Liver (tissue), 3 donors: ENCODE measurements at regions not wholly inside any gene's neighbourhood (a gene's known extent, or its start where the extent isn't known, plus 50 kb on each side); places are given as distances from the start of the nearest gene placed in this dataset.
"Not testable (repeated sequence)": the region's sequence is repeated elsewhere in the genome, so short reads cannot be mapped to it uniquely, and the experiment has no call there.

Source experiments
- EGR1 ChIP-seq, 2 donors: IDR thresholded peaks; 2 replicates each; pipeline ENCODE4 v1.6.1; 2016 to 2018; ENCODE audit warnings: antibody characterized with exemption in 2 of 2, low read depth in 2 of 2
- RAD21 ChIP-seq, 2 donors: IDR thresholded peaks; 2 replicates each; pipeline ENCODE4 v1.6.1; 2016; ENCODE audit warnings: antibody characterized with exemption in 2 of 2, mild to moderate bottlenecking in 2 of 2
- RXRA ChIP-seq, 2 donors: IDR thresholded peaks; 2 replicates each; pipeline ENCODE4 v1.6.1; 2017 to 2018; ENCODE audit warnings: antibody characterized with exemption in 2 of 2, mild to moderate bottlenecking in 1 of 2
- SP1 ChIP-seq: IDR thresholded peaks from 2 replicates; pipeline ENCODE4 v1.6.1; 2018; ENCODE audit warnings: antibody characterized with exemption, mild to moderate bottlenecking
- TAF1 ChIP-seq: conservative IDR thresholded peaks from 2 replicates; pipeline ENCODE4 v1.6.1; 2016; ENCODE audit warnings: antibody characterized with exemption, mild to moderate bottlenecking
- YY1 ChIP-seq: IDR thresholded peaks from 2 replicates; pipeline ENCODE4 v1.6.1; 2016; ENCODE audit warnings: antibody characterized with exemption, mild to moderate bottlenecking
- TF ChIP-seq, protein P1 (sequence below): fragments of 150-350 bp; IDR thresholded peaks from 2 replicates; pipeline ENCODE4 v1.5.1; 2017; ENCODE audit warnings: improper control_type of control experiment, low read depth, low read length; ENCODE audit not compliant: missing input control
- TF ChIP-seq, protein P2 (sequence below): IDR thresholded peaks from 2 replicates; pipeline ENCODE4 v1.6.1; 2016; ENCODE audit warnings: antibody characterized with exemption, mild to moderate bottlenecking
- TF ChIP-seq, protein P3 (sequence below): IDR thresholded peaks from 2 replicates; pipeline ENCODE4 v1.6.1; 2016; ENCODE audit warnings: antibody characterized with exemption
- donor health status: healthy.
- donor health status: healthy.

DNA sequence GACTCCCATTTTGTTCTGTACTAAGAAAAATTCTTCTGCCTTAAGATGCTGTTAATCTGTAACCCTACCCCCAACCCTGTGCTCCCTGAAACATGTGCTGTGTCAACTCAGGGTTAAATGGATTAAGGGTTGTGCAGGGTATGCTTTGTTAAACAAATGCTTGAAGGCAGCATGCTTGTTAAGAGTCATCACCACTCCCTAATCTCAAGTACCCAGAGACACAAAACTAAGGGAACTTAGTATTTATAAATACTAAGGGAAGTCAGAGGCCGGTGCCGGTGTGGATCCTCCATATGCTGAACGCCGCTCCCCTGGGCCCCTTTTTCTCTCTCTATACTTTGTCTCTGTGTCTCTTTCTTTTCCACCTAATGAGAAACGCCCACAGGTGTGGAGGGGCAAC lies 593.2 kb upstream of the HTR2C start:
- TF ChIP-seq TAF1; SP1; YY1; RAD21 (IDR thresholded peaks at IDR 0.05); RXRA (IDR thresholded peaks at IDR 0.05); EGR1 (IDR thresholded peaks at IDR 0.05; ENCODE audit: low read depth in 2 of 2): not testable (repeated sequence)
- TF ChIP-seq, protein P1, sequence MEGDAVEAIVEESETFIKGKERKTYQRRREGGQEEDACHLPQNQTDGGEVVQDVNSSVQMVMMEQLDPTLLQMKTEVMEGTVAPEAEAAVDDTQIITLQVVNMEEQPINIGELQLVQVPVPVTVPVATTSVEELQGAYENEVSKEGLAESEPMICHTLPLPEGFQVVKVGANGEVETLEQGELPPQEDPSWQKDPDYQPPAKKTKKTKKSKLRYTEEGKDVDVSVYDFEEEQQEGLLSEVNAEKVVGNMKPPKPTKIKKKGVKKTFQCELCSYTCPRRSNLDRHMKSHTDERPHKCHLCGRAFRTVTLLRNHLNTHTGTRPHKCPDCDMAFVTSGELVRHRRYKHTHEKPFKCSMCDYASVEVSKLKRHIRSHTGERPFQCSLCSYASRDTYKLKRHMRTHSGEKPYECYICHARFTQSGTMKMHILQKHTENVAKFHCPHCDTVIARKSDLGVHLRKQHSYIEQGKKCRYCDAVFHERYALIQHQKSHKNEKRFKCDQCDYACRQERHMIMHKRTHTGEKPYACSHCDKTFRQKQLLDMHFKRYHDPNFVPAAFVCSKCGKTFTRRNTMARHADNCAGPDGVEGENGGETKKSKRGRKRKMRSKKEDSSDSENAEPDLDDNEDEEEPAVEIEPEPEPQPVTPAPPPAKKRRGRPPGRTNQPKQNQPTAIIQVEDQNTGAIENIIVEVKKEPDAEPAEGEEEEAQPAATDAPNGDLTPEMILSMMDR, result not testable (repeated sequence)
- TF ChIP-seq, protein P2, sequence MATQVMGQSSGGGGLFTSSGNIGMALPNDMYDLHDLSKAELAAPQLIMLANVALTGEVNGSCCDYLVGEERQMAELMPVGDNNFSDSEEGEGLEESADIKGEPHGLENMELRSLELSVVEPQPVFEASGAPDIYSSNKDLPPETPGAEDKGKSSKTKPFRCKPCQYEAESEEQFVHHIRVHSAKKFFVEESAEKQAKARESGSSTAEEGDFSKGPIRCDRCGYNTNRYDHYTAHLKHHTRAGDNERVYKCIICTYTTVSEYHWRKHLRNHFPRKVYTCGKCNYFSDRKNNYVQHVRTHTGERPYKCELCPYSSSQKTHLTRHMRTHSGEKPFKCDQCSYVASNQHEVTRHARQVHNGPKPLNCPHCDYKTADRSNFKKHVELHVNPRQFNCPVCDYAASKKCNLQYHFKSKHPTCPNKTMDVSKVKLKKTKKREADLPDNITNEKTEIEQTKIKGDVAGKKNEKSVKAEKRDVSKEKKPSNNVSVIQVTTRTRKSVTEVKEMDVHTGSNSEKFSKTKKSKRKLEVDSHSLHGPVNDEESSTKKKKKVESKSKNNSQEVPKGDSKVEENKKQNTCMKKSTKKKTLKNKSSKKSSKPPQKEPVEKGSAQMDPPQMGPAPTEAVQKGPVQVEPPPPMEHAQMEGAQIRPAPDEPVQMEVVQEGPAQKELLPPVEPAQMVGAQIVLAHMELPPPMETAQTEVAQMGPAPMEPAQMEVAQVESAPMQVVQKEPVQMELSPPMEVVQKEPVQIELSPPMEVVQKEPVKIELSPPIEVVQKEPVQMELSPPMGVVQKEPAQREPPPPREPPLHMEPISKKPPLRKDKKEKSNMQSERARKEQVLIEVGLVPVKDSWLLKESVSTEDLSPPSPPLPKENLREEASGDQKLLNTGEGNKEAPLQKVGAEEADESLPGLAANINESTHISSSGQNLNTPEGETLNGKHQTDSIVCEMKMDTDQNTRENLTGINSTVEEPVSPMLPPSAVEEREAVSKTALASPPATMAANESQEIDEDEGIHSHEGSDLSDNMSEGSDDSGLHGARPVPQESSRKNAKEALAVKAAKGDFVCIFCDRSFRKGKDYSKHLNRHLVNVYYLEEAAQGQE, result not testable (repeated sequence)
- TF ChIP-seq, protein P3, sequence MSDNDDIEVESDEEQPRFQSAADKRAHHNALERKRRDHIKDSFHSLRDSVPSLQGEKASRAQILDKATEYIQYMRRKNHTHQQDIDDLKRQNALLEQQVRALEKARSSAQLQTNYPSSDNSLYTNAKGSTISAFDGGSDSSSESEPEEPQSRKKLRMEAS, result not testable (repeated sequence)
